Astrocyte of the spinal cord (primary cell): ENCODE measurements at regions not wholly inside any gene's neighbourhood (a gene's known extent, or its start where the extent isn't known, plus 50 kb on each side); places are given as distances from the start of the nearest gene placed in this dataset.
"Not testable (repeated sequence)": the region's sequence is repeated elsewhere in the genome, so short reads cannot be mapped to it uniquely, and the experiment has no call there.

Source experiments
- DNase-seq: peaks from one replicate; pipeline ENCODE4 v3.0.0; 2011; ENCODE audit warnings: low read depth, low spot score
- H3K4me3 ChIP-seq: 2 replicates; pipeline ENCODE4 v1.5.1; 2011; ENCODE audit warnings: low read depth, mild to moderate bottlenecking, low read length, moderate library complexity
- in situ Hi-C: cut with HindIII; loops from 2 replicates; pipeline ENCODE4 v1.10.0; 2017; ENCODE audit warnings: low sequenced_read_pairs
- TF ChIP-seq, protein P1 (sequence below): IDR thresholded peaks from 2 replicates; pipeline ENCODE4 v1.5.1; 2012; ENCODE audit warnings: low read depth, mild to moderate bottlenecking, low read length, inconsistent platforms

DNA sequence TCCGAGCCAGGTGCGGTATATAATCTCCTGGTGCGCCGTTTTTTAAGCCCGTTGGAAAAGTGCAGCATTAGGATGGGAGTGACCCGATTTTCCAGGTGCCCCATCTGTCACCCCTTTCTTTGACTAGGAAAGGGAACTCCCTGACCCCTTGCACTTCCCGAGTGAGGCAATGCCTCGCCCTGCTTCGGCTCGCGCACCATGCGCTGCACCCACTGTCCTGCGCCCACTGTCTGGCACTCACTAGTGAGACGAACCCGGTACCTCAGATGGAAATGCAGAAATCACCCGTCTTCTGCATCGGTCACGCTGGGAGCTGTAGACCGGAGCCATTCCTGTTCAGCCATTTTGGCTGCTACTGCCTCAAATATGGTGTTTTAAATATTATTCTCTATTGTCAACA, 198.0 kb downstream of the MEIS1 start:
- in situ Hi-C loops, DNase-seq, H3K4me3 ChIP-seq: not testable (repeated sequence)

DNA sequence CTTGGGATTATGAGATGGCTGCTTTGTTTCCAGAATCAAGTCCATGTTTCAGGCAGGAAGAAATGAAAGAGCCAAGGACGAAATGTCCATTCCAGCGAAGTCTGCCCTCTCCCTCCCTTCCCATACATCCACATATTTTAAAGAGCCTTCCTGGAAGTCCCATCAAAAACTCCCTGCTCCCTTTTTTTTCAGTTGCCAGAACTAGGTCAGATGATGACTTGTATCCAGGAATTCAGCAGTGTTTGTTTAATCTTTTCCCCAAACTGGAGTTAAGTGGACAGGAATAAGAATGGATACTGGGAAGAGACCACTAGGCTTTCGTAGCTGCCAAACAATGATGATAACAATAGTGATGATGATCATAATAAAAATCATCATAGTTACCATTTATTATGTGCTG, 198.7 kb downstream of the MEIS1 start:
- TF ChIP-seq, protein P1, sequence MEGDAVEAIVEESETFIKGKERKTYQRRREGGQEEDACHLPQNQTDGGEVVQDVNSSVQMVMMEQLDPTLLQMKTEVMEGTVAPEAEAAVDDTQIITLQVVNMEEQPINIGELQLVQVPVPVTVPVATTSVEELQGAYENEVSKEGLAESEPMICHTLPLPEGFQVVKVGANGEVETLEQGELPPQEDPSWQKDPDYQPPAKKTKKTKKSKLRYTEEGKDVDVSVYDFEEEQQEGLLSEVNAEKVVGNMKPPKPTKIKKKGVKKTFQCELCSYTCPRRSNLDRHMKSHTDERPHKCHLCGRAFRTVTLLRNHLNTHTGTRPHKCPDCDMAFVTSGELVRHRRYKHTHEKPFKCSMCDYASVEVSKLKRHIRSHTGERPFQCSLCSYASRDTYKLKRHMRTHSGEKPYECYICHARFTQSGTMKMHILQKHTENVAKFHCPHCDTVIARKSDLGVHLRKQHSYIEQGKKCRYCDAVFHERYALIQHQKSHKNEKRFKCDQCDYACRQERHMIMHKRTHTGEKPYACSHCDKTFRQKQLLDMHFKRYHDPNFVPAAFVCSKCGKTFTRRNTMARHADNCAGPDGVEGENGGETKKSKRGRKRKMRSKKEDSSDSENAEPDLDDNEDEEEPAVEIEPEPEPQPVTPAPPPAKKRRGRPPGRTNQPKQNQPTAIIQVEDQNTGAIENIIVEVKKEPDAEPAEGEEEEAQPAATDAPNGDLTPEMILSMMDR: no peak
- DNase-seq: no peak
- H3K4me3 ChIP-seq: no peak overlapping the region
- in situ Hi-C loops: no loop called here

DNA sequence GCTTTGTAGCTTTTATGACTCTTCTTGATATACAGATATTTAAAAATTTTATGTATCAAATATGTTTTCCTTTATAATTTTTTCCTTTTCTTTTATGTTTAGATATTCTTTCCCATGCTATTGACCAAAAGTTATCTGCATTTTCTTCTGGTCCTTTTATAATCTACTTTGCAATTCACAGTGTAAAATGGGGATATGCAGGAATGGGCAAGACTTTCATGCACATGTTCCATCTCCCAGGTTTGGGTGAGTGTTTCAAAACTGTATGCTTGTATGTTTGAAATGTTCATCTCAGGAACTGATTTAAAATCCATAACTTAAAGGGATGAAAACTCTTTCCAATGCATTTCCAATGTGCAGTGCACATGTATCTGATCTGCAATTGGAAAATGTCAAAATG, 199.9 kb downstream of the MEIS1 start:
- DNase-seq: no peak
- no peak overlapping the region for H3K4me3 ChIP-seq
- in situ Hi-C loops: no loop called here
- TF ChIP-seq, protein P1: no peak

DNA sequence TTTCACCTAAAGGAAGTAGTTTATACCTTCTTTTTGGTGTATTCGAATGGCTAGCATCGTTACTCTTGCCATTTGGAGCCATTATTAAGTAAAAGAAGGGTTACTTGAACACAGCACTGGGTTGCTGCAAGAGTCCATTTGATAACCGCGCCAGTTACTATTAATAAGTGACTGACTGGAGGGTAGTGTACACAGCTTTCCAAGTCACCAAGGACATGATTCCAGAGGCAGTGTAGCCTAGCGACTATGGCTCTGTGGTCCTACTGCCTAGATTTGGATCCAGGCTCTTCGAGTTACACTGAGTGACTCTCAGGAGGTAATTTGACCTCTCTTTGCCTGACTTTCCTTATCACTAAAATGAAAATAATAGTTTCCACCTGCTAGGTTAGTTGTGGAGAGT, 206.8 kb downstream of the MEIS1 start:
- H3K4me3 ChIP-seq: no peak overlapping the region
- no peak for DNase-seq
- in situ Hi-C loops: no loop called here
- TF ChIP-seq, protein P1: no peak

DNA sequence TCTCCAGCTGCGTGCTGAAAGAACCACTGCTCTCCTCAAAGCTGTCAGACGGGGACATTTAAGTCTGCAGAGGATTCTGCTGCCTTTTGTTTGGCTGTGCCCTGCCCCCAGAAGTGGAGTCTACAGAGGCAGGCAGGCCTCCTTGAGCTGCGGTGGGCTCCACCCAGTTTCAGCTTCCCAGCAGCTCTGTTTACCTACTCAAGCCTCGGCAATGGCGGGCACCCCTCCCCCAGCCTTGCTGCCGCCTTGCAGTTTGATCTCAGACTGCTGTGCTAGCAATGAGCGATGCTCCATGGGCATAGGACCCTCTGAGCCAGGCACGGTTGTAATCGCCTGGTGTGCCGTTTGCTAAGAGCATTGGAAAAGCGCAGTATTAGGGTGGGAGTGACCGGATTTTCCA, 213.2 kb downstream of the MEIS1 start:
- DNase-seq, H3K4me3 ChIP-seq, in situ Hi-C loops: not testable (repeated sequence)

DNA sequence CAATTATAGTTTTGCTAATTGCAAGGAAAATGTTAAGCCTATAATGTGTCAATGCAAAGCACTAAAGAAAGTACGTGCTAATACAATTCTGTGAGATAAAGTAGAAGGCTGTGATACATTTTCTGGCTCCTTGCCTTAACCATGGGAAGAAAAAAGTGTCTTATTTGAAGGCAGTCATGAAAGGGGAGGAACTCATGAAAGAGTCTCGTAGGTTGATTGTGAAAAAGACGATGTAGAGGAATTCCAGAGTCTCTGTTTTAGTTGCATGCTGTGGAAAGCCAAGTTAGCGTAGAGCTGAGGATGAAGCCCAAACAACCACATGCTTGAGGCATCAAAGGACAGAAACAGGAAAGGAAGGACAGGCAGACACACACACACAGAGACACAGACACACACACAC, 214.1 kb downstream of the MEIS1 start:
- in situ Hi-C loops: no loop called here
- no peak for DNase-seq

DNA sequence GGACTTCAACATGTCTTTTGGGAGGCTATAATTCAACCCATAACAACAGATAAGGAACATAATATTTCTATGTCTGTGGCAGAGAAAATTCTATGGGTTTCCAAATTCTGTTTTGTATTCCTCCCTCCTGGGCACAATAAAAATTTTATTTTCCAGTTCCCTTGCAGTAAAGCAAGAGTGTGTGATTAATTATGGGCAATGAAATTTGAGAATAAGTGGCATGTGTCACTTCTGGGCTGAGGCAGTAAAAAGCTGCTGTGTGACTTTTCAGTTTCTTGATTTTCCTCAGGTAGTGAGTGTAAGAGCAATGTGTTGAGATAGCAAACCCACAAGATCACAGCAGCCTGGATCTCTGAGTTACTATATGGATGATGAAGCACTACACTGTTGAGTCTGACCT, 216.4 kb downstream of the MEIS1 start:
- H3K4me3 ChIP-seq: no peak overlapping the region
- TF ChIP-seq, protein P1: no peak
- in situ Hi-C loops: no loop called here
- DNase-seq: no peak

More for the DNA sequence above, 214.1 kb downstream of the MEIS1 start:
- TF ChIP-seq, protein P1: no peak
- H3K4me3 ChIP-seq: no peak overlapping the region

DNA sequence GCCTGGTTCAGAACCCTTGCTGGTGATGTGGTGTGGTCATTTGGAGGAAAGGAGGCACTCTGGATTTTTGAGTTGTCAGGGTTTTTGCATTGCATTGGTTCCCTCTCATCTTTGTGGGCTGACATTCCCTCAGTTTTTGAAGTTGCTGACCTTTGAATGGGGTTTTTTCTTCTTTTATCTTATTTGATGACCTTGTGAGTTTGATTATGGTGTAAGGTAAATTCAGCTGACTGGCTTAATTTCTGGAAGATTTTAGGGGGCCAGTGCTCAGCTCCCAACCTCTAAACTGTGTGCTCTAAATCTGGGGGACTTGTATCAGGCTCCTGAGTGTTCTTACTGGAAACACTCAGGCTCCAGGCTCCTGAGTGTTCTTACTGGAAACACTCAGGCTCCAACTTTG, 225.9 kb downstream of the MEIS1 start:
- H3K4me3 ChIP-seq: no peak overlapping the region
- TF ChIP-seq, protein P1: no peak
- in situ Hi-C loops: no loop called here
- DNase-seq: no peak
